ENCODE measurements at regions not wholly inside any gene's neighbourhood (a gene's known extent, or its start where the extent isn't known, plus 50 kb on each side); places are given as distances from the start of the nearest gene placed in this dataset.

DNA sequence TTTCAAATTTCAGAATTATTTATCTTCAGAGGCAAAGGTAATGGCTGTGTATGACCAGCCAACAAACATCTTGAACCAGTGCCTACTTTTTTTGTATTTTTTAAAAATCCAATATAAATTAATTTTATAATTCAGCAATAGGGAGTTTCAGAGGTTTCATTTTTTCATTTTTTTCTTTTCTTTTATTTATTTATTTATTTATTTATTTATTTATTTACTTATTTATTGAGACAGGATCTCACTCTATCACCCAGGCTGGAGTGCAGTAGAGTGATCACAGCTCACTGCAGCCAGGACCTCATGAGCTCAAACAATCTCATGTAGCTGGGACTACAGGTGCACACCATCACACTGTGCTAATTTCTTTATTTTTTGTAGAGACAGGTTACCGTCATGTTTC, 250.5 kb downstream of the TMEM47 start:
- dilution Hi-C loops (cut with HindIII; ENCODE audit: low sequenced_read_pairs, unreplicated experiment): no loop called here
- Histone ChIP-seq H2BK5ac (ENCODE audit: low read depth, low read length, poor library complexity, severe bottlenecking) (no peak overlapping the region), H3K14ac (replicated peaks; ENCODE audit: low read depth, low read length) (no peak overlapping the region), H4K8ac (ENCODE audit: low read depth in 2 of 2, low read length in 2 of 2) (no peak overlapping the region), H2BK15ac (ENCODE audit: low read depth, low read length) (no peak overlapping the region), H3K18ac (ENCODE audit: low read depth, low read length) (no peak overlapping the region), H3K36me3 (ENCODE audit: control insufficient read depth, insufficient read depth, low read length) (no peaks in the 10 kb centered on the region), H3K9ac (ENCODE audit: low read depth, low read length) (no peak overlapping the region), H2BK120ac (ENCODE audit: low read depth, low read length) (no peak overlapping the region), H3K9me3 (ENCODE audit: control insufficient read depth, insufficient read depth, low read length) (no peaks in the 10 kb centered on the region; the same call in 1 of the 2 replicates), H3K27me3 (ENCODE audit: control insufficient read depth, insufficient read depth, low read length) (no peaks in the 10 kb centered on the region), H2BK20ac (ENCODE audit: low read depth, low read length) (no peak overlapping the region), H4K20me1 (ENCODE audit: insufficient read depth, low read length) (no peaks in the 10 kb centered on the region), H3K4ac (ENCODE audit: low read depth, low read length) (no peak overlapping the region), H2AFZ (replicated peaks; ENCODE audit: low read length, poor library complexity) (no peak overlapping the region), H4K91ac (ENCODE audit: insufficient read depth, low read depth, low read length) (no peak overlapping the region), H2AK5ac (ENCODE audit: low read depth, low read length) (no peak overlapping the region), H3K4me2 (ENCODE audit: low read depth, low read length) (no peak overlapping the region), H3K56ac (ENCODE audit: extremely low read depth, insufficient read depth, low read length) (no peak overlapping the region), H3K4me1 (ENCODE audit: control insufficient read depth, insufficient read depth, low read length) (no peaks in the 10 kb centered on the region), H3K23ac (ENCODE audit: low read depth, low read length) (no peak overlapping the region), H3K9me1 (ENCODE audit: insufficient read depth, low read length) (no peaks in the 10 kb centered on the region), H4K5ac (ENCODE audit: low read depth, low read length) (no peak overlapping the region), H3K79me1 (ENCODE audit: low read depth in 1 of 2, low read length in 2 of 2) (no peaks in the 10 kb centered on the region), H2AK9ac (replicated peaks; ENCODE audit: low read depth, low read length, poor library complexity) (no peak overlapping the region), H3K27ac (ENCODE audit: insufficient read depth, low read length) (no peak overlapping the region), H3K4me3 (ENCODE audit: insufficient read depth, low read depth, low read length) (no peak overlapping the region)
- no CpG with 5 or more reads among the region's 1 CpG for WGBS, 2 experiments (ENCODE audit: extremely low coverage in 2 of 2, insufficient read length in 1 of 2)
- BruUV-seq (replicated peaks): no TSS peak
- in situ Hi-C loops (cut with MboI; ENCODE audit: low sequenced_read_pairs): no loop called here
- CTCF ChIA-PET: no interaction called here
- intact Hi-C loops (cut with micrococcal nuclease): no loop called here
- ATAC-seq (ENCODE audit: low read depth) (no peak), DNase-seq (no peak)
- POLR2A ChIA-PET (ENCODE audit: unreplicated experiment): no interaction called here
- TF ChIP-seq FOS (IDR thresholded peaks at IDR 0.05; ENCODE audit: low read depth, low read length): no peak
- TF ChIP-seq RAD21 (IDR thresholded peaks at IDR 0.05; ENCODE audit: low read length): no peak
- no peak for TF ChIP-seq POLR2A (IDR thresholded peaks at IDR 0.05; ENCODE audit: low read depth, low read length)
- TF ChIP-seq CEBPB (IDR thresholded peaks at IDR 0.05; ENCODE audit: low read depth, low read length): no peak
- TF ChIP-seq, protein P1, sequence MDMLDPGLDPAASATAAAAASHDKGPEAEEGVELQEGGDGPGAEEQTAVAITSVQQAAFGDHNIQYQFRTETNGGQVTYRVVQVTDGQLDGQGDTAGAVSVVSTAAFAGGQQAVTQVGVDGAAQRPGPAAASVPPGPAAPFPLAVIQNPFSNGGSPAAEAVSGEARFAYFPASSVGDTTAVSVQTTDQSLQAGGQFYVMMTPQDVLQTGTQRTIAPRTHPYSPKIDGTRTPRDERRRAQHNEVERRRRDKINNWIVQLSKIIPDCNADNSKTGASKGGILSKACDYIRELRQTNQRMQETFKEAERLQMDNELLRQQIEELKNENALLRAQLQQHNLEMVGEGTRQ (IDR thresholded peaks at IDR 0.05; ENCODE audit: low read depth, low read length): no peak
- no peak for TF ChIP-seq BHLHE40 (IDR thresholded peaks at IDR 0.05; ENCODE audit: low read depth, low read length)

Data from IMR-90 (cell line).